ENCODE measurements at regions not wholly inside any gene's neighbourhood (a gene's known extent, or its start where the extent isn't known, plus 50 kb on each side); places are given as distances from the start of the nearest gene placed in this dataset.

DNA sequence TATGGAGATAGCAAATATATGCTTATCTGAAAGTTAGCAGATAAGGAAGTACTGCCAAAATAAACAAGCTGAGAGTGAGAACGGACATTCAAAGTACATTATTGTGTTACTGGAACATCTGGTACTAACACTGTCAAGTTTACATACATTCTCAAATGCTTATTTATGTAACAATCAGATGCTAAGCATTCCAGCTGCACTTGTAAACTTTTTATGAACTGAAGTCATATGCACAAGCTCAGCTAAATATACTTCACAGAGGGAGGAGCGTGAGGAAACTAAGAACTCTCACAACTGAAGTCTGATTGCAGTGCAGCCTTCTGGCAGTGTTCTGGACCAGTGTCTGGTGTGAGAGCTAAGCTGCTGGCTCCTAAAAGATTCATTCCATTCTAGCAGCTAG lies 223.7 kb upstream of the NANOGP8 start:
- Histone ChIP-seq H3K9me3 (ENCODE audit: insufficient read depth, low read depth, low read length) (no peaks in the 10 kb centered on the region), H3K9ac (ENCODE audit: low read depth, low read length, poor library complexity, severe bottlenecking) (no peak overlapping the region), H3K27me3 (ENCODE audit: insufficient read depth, low read length, poor library complexity, severe bottlenecking) (no peaks in the 10 kb centered on the region), H3F3A (ENCODE audit: low read depth) (no peaks in the 10 kb centered on the region), H3K36me3 (ENCODE audit: insufficient read depth, low read length) (no peaks in the 10 kb centered on the region), H2AFZ (ENCODE audit: low read length) (no peak overlapping the region), H3K4me3 (ENCODE audit: low read length, poor library complexity, severe bottlenecking) (no peak overlapping the region), H3K9me2 (replicated peaks; ENCODE audit: low read depth, low read length) (no peaks in the 10 kb centered on the region), H3K4me1 (ENCODE audit: insufficient read depth, low read length, poor library complexity, severe bottlenecking) (peaks cover 16% of the 10 kb centered on the region), H3K4me2 (ENCODE audit: low read depth, low read length, poor library complexity, severe bottlenecking) (no peak overlapping the region), H4K20me1 (ENCODE audit: insufficient read depth, low read length, poor library complexity, severe bottlenecking) (no peaks in the 10 kb centered on the region), H3K79me2 (ENCODE audit: insufficient read depth, low read length) (no peaks in the 10 kb centered on the region)
- TF ChIP-seq, protein P1, sequence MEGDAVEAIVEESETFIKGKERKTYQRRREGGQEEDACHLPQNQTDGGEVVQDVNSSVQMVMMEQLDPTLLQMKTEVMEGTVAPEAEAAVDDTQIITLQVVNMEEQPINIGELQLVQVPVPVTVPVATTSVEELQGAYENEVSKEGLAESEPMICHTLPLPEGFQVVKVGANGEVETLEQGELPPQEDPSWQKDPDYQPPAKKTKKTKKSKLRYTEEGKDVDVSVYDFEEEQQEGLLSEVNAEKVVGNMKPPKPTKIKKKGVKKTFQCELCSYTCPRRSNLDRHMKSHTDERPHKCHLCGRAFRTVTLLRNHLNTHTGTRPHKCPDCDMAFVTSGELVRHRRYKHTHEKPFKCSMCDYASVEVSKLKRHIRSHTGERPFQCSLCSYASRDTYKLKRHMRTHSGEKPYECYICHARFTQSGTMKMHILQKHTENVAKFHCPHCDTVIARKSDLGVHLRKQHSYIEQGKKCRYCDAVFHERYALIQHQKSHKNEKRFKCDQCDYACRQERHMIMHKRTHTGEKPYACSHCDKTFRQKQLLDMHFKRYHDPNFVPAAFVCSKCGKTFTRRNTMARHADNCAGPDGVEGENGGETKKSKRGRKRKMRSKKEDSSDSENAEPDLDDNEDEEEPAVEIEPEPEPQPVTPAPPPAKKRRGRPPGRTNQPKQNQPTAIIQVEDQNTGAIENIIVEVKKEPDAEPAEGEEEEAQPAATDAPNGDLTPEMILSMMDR (conservative IDR thresholded peaks at IDR 0.05; ENCODE audit: low read length): no peak
- no peak for TF ChIP-seq EZH2phosphoT487 (IDR thresholded peaks at IDR 0.05; ENCODE audit: borderline replicate concordance)

DNA sequence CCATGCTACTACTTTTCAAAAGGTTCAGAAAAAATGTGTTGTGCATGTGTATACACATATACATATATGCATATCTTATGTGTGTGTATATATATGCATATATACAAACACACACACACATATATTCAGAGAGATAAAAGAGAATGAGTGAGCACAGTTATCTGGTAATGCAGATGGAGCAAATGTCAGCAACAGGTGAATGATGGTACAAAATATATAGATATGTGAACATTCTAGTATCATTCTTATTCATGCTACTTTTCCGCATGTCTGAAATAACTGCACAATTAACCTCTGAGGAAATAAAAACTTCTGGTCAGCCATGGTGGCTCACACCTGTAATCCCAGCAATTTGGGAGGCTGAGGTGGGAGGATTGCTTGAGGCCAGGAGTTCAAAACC lies 222.6 kb upstream of the NANOGP8 start:
- H3K4me3 ChIP-seq (ENCODE audit: low read length, poor library complexity, severe bottlenecking): no peak overlapping the region
- no peaks in the 10 kb centered on the region for H3K9me2 ChIP-seq (replicated peaks; ENCODE audit: low read depth, low read length)
- no peak for TF ChIP-seq EZH2phosphoT487 (IDR thresholded peaks at IDR 0.05; ENCODE audit: borderline replicate concordance)
- TF ChIP-seq, protein P1 (conservative IDR thresholded peaks at IDR 0.05; ENCODE audit: low read length): no peak
- no peak overlapping the region for H3K9ac ChIP-seq (ENCODE audit: low read depth, low read length, poor library complexity, severe bottlenecking)
- H4K20me1 ChIP-seq (ENCODE audit: insufficient read depth, low read length, poor library complexity, severe bottlenecking): no peaks in the 10 kb centered on the region
- H3K27me3 ChIP-seq (ENCODE audit: insufficient read depth, low read length, poor library complexity, severe bottlenecking): no peaks in the 10 kb centered on the region
- no peaks in the 10 kb centered on the region for H3K36me3 ChIP-seq (ENCODE audit: insufficient read depth, low read length)
- no peaks in the 10 kb centered on the region for H3F3A ChIP-seq (ENCODE audit: low read depth)
- H3K79me2 ChIP-seq (ENCODE audit: insufficient read depth, low read length): no peaks in the 10 kb centered on the region
- H3K9me3 ChIP-seq (ENCODE audit: insufficient read depth, low read depth, low read length): no peaks in the 10 kb centered on the region
- H2AFZ ChIP-seq (ENCODE audit: low read length): no peak overlapping the region
- H3K4me2 ChIP-seq (ENCODE audit: low read depth, low read length, poor library complexity, severe bottlenecking): no peak overlapping the region
- peaks cover 16% of the 10 kb centered on the region for H3K4me1 ChIP-seq (ENCODE audit: insufficient read depth, low read length, poor library complexity, severe bottlenecking)

DNA sequence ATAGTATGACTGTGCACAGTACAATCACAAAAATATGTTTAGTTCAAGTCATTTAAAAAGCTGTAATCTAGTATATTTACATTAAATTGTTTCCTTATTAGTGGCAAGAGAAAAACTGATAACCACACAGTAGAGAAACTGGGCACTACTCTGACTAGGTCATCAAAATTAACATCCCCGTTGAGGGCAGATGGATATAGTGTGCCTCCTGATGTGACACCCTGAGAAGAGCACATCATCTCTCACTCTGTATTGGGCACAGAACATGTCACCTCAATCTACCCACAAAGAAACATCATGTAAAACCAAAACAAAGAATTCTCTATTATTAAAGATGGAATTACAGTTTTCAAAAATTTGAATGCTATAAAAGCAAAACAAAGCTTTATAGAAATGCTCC lies 221.9 kb upstream of the NANOGP8 start:
- no peak for TF ChIP-seq EZH2phosphoT487 (IDR thresholded peaks at IDR 0.05; ENCODE audit: borderline replicate concordance)
- TF ChIP-seq, protein P1 (conservative IDR thresholded peaks at IDR 0.05; ENCODE audit: low read length): no peak
- H3K79me2 ChIP-seq (ENCODE audit: insufficient read depth, low read length): no peaks in the 10 kb centered on the region
- H4K20me1 ChIP-seq (ENCODE audit: insufficient read depth, low read length, poor library complexity, severe bottlenecking): no peaks in the 10 kb centered on the region
- H3K27me3 ChIP-seq (ENCODE audit: insufficient read depth, low read length, poor library complexity, severe bottlenecking): no peaks in the 10 kb centered on the region
- no peaks in the 10 kb centered on the region for H3K9me3 ChIP-seq (ENCODE audit: insufficient read depth, low read depth, low read length)
- no peaks in the 10 kb centered on the region for H3K9me2 ChIP-seq (replicated peaks; ENCODE audit: low read depth, low read length)
- H3K9ac ChIP-seq (ENCODE audit: low read depth, low read length, poor library complexity, severe bottlenecking): no peak overlapping the region
- H2AFZ ChIP-seq (ENCODE audit: low read length): no peak overlapping the region
- H3K4me3 ChIP-seq (ENCODE audit: low read length, poor library complexity, severe bottlenecking): no peak overlapping the region
- H3K4me1 ChIP-seq (ENCODE audit: insufficient read depth, low read length, poor library complexity, severe bottlenecking): peaks cover 16% of the 10 kb centered on the region
- no peaks in the 10 kb centered on the region for H3F3A ChIP-seq (ENCODE audit: low read depth)
- no peak overlapping the region for H3K4me2 ChIP-seq (ENCODE audit: low read depth, low read length, poor library complexity, severe bottlenecking)
- H3K36me3 ChIP-seq (ENCODE audit: insufficient read depth, low read length): no peaks in the 10 kb centered on the region
